Calu3 (cell line): ENCODE measurements at regions not wholly inside any gene's neighbourhood (a gene's known extent, or its start where the extent isn't known, plus 50 kb on each side); places are given as distances from the start of the nearest gene placed in this dataset.

Source experiments
- BruUV-seq: library from RNA; stranded (reverse); fragments of 400-500 nt; replicated peaks from 2 replicates; lab custom pipeline; 2021; lab: Mats Ljungman, UMichigan
- CTCF ChIA-PET: fragments of 300-600 bp; sonication (Branson Sonifier 250); formaldehyde crosslinking; loops from one replicate; lab custom pipeline; 2022; ENCODE audit warnings: antibody characterized with exemption; lab: Charles Lee
- DNase-seq: peaks from one replicate; pipeline ENCODE4 v3.0.0; 2022
- H3K27ac Mint-ChIP-seq: one replicate; pipeline ENCODE4 v1.8.0; 2022; ENCODE audit warnings: mixed read lengths; ENCODE audit not compliant: unreplicated experiment
- H3K27me3 Mint-ChIP-seq: one replicate; pipeline ENCODE4 v1.8.0; 2022; ENCODE audit warnings: mixed read lengths; ENCODE audit not compliant: unreplicated experiment
- H3K36me3 Mint-ChIP-seq: one replicate; pipeline ENCODE4 v1.8.0; 2022; ENCODE audit warnings: mild to moderate bottlenecking, moderate library complexity, mixed read lengths; ENCODE audit not compliant: insufficient read depth, unreplicated experiment
- H3K4me1 Mint-ChIP-seq: one replicate; pipeline ENCODE4 v1.8.0; 2022; ENCODE audit warnings: mild to moderate bottlenecking, low read depth, mixed read lengths; ENCODE audit not compliant: unreplicated experiment
- H3K4me3 Mint-ChIP-seq: one replicate; pipeline ENCODE4 v1.8.0; 2022; ENCODE audit warnings: mild to moderate bottlenecking, low read depth, moderate library complexity, mixed read lengths; ENCODE audit not compliant: unreplicated experiment
- H3K9me3 Mint-ChIP-seq: one replicate; pipeline ENCODE4 v1.8.0; 2022; ENCODE audit warnings: low read depth, mixed read lengths; ENCODE audit not compliant: unreplicated experiment
- CTCF ChIP-seq: fragments of 200-600 bp; IDR thresholded peaks from one replicate; pipeline ENCODE4 v1.8.0; 2022; ENCODE audit warnings: antibody characterized with exemption; ENCODE audit not compliant: unreplicated experiment
- intact Hi-C: fragments of 100-400 bp; cut with micrococcal nuclease; formaldehyde crosslinking; loops from one replicate; pipeline ENCODE4 v1.10.0; 2022; ENCODE audit not compliant: unreplicated experiment

- BruUV-seq, result no TSS peak
- no peak overlapping the region for H3K27ac Mint-ChIP-seq
- H3K4me1 Mint-ChIP-seq, result no peaks in the 10 kb centered on the region
- TF ChIP-seq CTCF, result no peak
- H3K36me3 Mint-ChIP-seq, result peaks cover 4% of the 10 kb centered on the region
- CTCF ChIA-PET, result no interaction called here
- H3K4me3 Mint-ChIP-seq, result no peak overlapping the region
- intact Hi-C loops, result no loop called here
- no peaks in the 10 kb centered on the region for H3K9me3 Mint-ChIP-seq
- no peaks in the 10 kb centered on the region for H3K27me3 Mint-ChIP-seq
- no peak for DNase-seq
Measured at GRCh38 chr2:182553483-182553882, 126.6 kb upstream of the PDE1A start.

GRCh38 chr2:182554950-182555349 lies 128.1 kb upstream of the PDE1A start:
- Mint-ChIP-seq H3K4me3 (no peak overlapping the region), H3K27ac (no peak overlapping the region), H3K27me3 (no peaks in the 10 kb centered on the region), H3K36me3 (peaks cover 4% of the 10 kb centered on the region), H3K9me3 (no peaks in the 10 kb centered on the region), H3K4me1 (no peaks in the 10 kb centered on the region)
- TF ChIP-seq CTCF, result no peak
- CTCF ChIA-PET, result no interaction called here
- no peak for DNase-seq
- no TSS peak for BruUV-seq
- intact Hi-C loops, result no loop called here

- CTCF ChIA-PET, result no interaction called here
- intact Hi-C loops, result no loop called here
- Mint-ChIP-seq H3K4me1 (no peaks in the 10 kb centered on the region), H3K27me3 (no peaks in the 10 kb centered on the region), H3K36me3 (no peaks in the 10 kb centered on the region), H3K9me3 (no peaks in the 10 kb centered on the region), H3K4me3 (no peak overlapping the region), H3K27ac (no peak overlapping the region)
- TF ChIP-seq CTCF, result no peak
- DNase-seq, result no peak
- no TSS peak for BruUV-seq
Measured at GRCh38 chr2:182558564-182558963, 131.7 kb upstream of the PDE1A start.

- Mint-ChIP-seq H3K36me3 (no peaks in the 10 kb centered on the region), H3K27me3 (no peaks in the 10 kb centered on the region), H3K27ac (no peak overlapping the region), H3K4me3 (no peak overlapping the region), H3K4me1 (no peaks in the 10 kb centered on the region), H3K9me3 (no peaks in the 10 kb centered on the region)
- TF ChIP-seq CTCF, result no peak
- DNase-seq, result no peak
- BruUV-seq, result no TSS peak
- intact Hi-C loops, result no loop called here
- CTCF ChIA-PET, result no interaction called here
Measured at GRCh38 chr2:182559623-182560022, 132.8 kb upstream of the PDE1A start.
